Astrocyte of the hippocampus (primary cell): ENCODE measurements at regions not wholly inside any gene's neighbourhood (a gene's known extent, or its start where the extent isn't known, plus 50 kb on each side); places are given as distances from the start of the nearest gene placed in this dataset.
A peak's percentile ranks its signal among the peaks of the same experiment; 100 is the strongest.

Experiments
- DNase-seq: peaks from one replicate; pipeline ENCODE4 v3.0.0; 2011; ENCODE audit warnings: low read depth, low spot score

GRCh38 chr3:157632075-157632474 lies 128.9 kb upstream of the VEPH1 start:
- DNase-seq = no peak

GRCh38 chr3:157631478-157631877 lies 128.3 kb upstream of the VEPH1 start:
- no peak for DNase-seq

GRCh38 chr3:157626817-157627216 lies 123.6 kb upstream of the VEPH1 start:
- DNase-seq = no peak

- no peak for DNase-seq
Observed at GRCh38 chr3:157624801-157625200, 121.6 kb upstream of the VEPH1 start.

- no peak for DNase-seq
Observed at GRCh38 chr3:157618886-157619285, 115.7 kb upstream of the VEPH1 start.

- peak; percentile 78 for DNase-seq
Observed at GRCh38 chr3:157618075-157618760, 115.0 kb upstream of the VEPH1 start.

GRCh38 chr3:157614896-157615295 lies 111.7 kb upstream of the VEPH1 start:
- no peak for DNase-seq

GRCh38 chr3:157611536-157612076 lies 108.4 kb upstream of the VEPH1 start:
- DNase-seq = peak; percentile 16

- no peak for DNase-seq
Observed at GRCh38 chr3:157610876-157611535, 107.8 kb upstream of the VEPH1 start.

GRCh38 chr3:157607826-157608405 lies 104.7 kb upstream of the VEPH1 start:
- no peak for DNase-seq

- no peak for DNase-seq
Observed at GRCh38 chr3:157606852-157607197, 103.6 kb upstream of the VEPH1 start.

- DNase-seq = peak; percentile 81
Observed at GRCh38 chr3:157606011-157606851, 103.0 kb upstream of the VEPH1 start.

- no peak for DNase-seq
Observed at GRCh38 chr3:157605356-157605755, 102.1 kb upstream of the VEPH1 start.

- no peak for DNase-seq
Observed at GRCh38 chr3:157602424-157602823, 99.2 kb upstream of the VEPH1 start.

GRCh38 chr3:157595259-157595658 lies 92.0 kb upstream of the VEPH1 start:
- no peak for DNase-seq

- DNase-seq = no peak
Observed at GRCh38 chr3:157594413-157594812, 91.2 kb upstream of the VEPH1 start.

- no peak for DNase-seq
Observed at GRCh38 chr3:157592769-157593168, 89.6 kb upstream of the VEPH1 start.

- no peak for DNase-seq
Observed at GRCh38 chr3:157590273-157590672, 87.1 kb upstream of the VEPH1 start.

GRCh38 chr3:157589211-157589610 lies 86.0 kb upstream of the VEPH1 start:
- no peak for DNase-seq

- DNase-seq = no peak
Observed at GRCh38 chr3:157588386-157589060, 85.3 kb upstream of the VEPH1 start.

GRCh38 chr3:157586293-157586692 lies 83.1 kb upstream of the VEPH1 start:
- no peak for DNase-seq
